ELR (cell line): ENCODE measurements at regions not wholly inside any gene's neighbourhood (a gene's known extent, or its start where the extent isn't known, plus 50 kb on each side); places are given as distances from the start of the nearest gene placed in this dataset.
"Not testable (repeated sequence)": the region's sequence is repeated elsewhere in the genome, so short reads cannot be mapped to it uniquely, and the experiment has no call there.

Source experiments
- DNase-seq: peaks from one replicate; pipeline ENCODE4 v3.0.0-alpha.2; 2015; ENCODE audit warnings: low read depth

DNA sequence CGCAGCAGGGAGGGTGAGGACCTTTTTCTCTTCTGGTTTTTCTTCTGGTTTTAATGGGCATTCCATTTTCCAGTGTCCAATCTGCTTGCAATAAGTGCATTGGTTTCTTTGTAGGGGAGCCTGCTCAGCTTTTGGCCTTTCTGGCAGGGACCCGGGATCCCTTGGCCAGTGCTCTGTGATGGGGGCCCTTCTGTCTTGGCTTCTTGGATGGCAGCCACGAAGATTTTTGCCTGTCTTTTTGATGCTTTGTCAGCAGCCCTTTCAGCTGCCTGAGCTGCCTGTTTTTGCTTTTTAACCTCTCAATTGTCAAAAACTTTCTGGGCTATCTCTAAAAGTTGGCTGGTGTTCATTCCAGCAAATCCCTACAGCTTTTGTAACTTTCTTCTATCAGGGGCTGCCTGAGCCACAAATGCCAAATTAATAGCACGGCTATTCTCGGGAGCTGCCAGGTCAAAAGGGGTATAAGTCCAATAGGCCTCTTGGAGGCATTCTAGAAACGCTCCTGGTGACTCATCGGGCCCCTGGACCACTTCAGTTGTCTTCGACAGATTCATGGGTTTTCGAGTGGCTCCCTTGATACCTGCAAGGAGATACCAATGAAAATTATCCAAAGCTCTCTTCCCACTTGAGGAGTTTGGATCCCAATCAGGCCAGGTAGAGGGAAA lies 179.9 kb upstream of the MBL2 start:
- no peak for DNase-seq

DNA sequence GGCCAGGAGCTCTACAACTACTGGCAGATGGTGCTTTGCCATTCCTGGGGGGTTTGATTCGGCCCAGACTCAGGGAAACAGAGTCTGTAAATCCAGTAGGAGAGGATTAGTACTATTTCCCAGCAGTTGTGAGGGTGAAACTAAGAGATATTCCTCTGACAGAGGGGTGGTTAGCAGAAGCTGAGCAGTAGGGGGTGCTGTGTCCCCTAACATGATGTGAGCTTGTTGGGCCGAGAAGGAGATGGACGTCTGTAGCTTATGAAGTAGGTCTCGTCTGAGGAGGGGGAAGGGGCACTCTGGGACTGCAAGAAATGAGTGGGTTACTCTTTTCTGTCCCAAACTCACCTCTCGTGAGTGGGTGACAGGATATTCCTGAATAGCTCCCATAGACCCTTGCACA lies 179.2 kb upstream of the MBL2 start:
- DNase-seq: peak; percentile 35

DNA sequence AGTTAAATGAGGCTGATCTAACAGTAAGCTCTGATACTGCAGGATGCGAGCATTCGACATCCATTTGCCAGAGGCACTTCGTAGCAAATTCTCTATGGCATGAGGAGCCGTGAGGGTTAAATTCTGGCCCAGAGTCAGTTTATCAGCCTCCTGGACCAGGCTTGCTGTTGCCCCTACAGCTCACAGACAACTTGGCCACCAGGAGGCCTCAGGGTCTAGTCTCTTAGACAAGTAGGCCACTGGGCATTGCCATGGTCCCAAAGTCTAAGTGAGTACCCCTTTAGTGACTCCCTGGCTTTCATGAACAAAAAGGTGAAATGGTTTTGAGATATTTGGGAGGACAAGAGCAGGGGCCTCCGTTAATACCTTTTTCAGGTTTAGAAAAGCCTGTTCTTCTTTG lies 178.0 kb upstream of the MBL2 start:
- no peak for DNase-seq

DNA sequence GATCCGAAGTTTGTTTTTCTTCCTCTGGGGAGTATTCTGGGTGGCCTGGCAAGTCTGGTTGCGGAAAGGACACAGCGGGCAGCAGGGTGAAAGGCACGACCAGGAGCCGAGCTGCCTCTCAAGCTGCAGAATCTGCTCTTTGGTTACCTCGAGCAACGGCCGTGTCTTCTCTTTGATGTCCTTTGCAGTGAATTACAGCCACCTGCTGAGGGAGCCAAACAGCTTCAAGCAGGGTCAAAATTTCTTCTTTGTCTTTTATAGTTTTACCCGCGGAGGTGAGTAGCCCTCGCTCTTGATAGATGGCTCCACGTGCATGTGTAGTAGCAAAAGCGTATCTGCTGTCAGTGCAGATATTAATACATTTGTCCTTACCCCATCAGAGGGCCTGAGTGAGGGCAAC lies 177.3 kb upstream of the MBL2 start:
- DNase-seq: peak; percentile 2

DNA sequence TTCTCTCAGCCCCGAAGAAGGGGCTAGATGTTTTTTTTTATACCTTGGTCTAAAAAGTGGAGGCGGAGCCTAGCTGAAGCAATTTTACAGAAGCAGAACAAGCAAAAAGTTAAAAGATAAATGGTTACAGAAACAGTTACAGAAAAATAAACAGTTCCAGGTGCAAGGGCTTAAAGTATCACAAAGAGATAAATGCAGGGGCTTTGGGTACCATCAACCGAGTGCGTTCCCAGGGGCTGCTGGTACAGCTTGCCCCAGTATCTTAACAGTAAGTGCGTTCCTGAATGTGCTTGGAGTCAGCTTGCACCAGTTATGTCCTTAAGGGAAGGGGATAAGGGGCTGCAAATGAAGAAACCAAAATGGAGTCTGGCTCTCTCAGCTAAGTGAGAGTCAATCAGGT lies 173.9 kb upstream of the MBL2 start:
- no peak for DNase-seq

DNA sequence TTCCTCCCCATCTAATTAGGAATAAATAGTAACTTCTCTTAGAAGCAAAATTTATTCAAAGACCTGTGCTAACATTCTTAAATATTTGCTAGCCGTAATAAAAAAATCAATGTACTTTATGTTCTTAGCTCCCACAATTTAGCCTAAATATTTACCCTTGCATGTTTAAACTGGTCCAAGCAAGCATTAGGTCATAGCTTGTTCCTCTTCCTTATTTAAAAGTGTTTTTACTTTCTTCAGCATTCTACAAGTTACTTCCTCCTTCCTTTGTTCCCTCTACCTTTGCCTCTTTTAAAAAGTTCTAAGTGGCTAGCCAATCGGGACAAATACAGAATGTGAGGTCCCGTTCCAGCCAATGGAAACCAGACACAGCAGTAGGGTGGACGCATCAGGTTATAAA lies 172.9 kb upstream of the MBL2 start:
- not testable (repeated sequence) for DNase-seq

DNA sequence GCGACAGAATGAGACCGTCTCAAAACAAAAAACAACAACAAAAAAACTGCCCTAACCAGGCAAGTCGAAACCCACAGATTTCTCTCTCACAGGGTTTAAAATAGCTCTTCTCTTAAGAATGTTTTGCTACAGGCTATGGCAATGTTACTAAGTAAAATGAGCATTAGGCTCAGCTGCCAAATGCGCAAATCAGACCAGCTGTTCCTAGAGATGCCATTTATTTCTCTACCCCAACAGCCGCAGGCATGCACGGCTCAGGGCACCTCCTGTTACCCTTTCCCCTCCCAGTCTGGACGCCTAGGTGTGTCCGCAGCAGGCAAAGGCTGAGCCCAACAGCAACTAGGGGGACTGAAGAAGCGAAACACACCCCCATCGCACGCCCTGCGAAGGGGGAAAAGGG lies 168.3 kb upstream of the MBL2 start:
- no peak for DNase-seq

DNA sequence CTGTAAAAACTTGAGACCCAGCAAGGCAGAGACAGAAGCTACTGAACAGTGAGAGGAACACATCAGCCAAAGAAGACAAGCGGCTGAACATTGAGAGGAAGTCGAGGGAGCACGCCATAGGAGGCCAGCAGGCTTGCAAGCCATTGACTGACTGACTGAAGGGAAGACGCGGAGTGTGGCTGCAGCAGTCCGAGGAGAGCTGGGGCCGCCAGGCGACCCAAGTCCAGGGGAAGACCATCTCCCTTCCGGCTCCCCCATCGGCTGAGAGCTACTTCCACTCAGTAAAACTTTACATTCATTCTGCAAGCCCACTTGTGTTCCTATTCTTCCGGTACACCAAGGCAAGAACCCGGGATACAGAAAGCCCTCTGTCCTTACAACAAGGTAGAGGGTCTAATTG lies 167.3 kb upstream of the MBL2 start:
- no peak for DNase-seq

DNA sequence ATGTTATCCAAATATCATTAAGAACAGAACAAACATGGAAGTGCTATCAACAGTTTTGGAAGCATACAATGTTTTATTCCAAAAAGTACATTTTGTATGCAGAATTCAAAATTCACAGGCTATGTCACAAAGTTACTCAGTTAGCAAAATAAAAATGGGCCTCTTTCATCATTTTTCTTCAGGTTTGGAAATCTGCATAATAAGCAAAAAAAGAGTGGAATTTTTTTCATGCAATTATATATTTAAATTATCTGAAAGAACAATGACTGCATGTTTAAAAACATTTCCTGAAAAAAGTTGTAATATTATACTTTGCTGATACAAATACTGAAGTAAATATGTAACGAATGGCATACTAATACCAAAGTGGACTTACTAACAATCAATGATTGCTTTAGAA lies 161.2 kb upstream of the MBL2 start:
- no peak for DNase-seq

DNA sequence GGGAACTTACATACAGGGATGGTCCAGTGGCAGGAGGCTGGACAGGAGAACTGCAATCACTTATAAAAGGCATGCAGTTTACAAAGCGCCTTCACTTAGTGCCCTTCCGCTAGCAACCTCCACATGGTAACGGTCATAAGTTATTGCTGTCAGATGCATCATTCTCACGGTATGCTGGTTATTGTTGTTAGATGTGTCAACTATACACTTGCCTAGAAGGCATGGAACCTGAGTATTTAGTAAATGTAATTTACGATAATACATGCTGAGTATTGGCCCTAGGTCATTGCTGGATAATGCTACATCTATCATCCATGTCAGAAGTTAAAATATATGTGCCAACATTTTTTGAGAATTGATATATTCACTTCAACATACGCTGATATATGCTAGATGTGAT lies 155.1 kb upstream of the MBL2 start:
- DNase-seq: no peak

DNA sequence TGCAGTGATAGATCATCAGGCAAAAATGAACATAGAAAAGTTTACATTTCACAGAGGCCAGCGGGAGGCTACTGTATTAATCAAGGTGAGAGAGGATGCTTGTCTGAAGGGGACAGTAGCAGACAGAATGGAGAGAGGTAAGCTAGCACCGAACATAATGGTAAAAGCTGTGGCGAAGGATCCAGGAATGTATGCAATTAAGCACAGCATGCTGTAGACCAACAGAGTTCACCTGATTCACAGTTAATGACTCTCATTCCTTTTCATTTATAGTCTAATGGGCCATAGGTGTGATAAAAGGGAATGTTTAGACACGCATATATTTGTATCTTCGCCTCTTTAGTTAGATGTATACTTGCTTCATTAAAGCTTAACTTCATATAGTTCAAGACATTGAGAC lies 150.9 kb upstream of the MBL2 start:
- DNase-seq: no peak

DNA sequence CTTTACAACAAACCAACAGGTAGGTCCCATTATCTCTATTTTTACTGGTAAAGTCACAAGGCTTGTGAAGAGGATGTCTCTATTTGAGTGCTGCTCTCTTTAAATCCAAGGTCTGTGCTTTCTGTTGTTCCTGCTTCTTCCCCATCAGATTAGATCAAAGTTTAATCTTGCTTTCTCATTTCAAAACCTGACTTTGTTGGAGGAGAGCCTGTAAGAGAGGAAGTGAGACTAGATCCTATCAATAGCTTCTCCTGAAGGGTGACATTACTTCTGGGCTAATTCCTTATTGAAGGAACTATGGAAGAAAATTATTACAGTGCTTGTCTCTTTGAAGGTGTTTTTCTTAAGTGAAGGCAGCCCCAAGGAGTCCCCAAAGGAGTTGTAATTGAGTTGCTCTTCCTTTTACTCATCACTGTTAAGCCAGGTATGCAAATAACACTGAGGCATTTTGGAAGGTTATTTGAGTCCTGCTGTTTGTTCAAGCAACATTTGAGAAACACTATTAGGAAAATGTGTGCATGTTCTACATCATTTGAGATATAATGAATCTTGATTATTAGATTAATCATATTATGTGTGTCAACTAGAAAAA lies 146.2 kb upstream of the MBL2 start:
- no peak for DNase-seq

DNA sequence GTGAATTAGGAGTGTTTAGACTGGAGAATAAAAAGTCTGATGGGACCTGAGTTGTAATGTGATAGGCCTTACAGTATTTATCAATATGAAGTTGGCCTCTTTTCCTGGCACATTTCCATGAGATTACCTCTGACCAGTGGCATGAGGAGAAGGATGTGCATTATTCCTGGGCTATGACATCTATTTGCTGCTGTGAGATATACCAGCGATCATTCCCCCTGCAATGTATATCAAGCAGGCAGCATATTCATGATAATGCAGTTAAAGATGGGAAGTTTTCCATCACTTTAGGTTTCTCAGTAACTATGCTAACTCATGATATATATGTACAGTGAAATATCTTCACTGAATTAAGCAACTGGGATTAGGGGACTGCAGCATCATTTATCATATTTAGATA lies 142.8 kb upstream of the MBL2 start:
- DNase-seq: no peak

DNA sequence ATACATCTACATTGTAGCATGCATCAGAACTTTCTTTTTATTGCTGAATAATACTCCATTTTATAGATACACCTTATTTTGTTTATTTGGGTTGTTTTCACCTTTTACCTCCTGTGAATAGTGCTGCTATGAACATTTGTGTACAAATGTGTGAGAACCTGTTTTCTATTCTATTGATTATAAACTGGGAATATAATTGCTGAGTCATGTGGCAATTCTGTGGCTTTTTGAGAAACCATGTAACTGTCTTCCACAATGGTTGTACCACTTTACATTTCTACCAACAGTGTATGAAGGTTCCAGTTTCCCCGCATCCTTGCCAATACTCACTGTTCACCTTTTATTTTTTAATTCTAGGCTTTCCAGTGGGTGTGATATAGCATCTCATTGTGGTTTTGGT lies 138.6 kb upstream of the MBL2 start:
- no peak for DNase-seq

DNA sequence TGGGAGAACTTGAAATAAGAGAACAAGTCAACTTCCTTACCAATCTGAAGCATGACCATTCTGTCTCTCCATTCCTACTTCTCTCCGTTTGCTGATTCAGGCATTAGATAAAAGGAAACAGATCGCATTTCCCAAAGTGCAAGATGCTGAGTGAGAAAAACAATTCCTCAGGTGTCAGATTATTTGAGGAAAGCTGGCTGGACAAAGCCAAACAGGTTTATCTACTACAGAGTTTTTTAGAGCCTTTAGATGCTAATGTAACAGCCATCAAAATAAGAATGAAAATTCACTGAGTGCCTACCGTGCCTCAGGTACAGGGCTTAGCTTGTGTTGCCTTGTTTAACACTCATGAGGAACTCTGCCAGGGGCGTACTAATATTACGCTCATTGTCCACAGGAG lies 135.9 kb upstream of the MBL2 start:
- no peak for DNase-seq

DNA sequence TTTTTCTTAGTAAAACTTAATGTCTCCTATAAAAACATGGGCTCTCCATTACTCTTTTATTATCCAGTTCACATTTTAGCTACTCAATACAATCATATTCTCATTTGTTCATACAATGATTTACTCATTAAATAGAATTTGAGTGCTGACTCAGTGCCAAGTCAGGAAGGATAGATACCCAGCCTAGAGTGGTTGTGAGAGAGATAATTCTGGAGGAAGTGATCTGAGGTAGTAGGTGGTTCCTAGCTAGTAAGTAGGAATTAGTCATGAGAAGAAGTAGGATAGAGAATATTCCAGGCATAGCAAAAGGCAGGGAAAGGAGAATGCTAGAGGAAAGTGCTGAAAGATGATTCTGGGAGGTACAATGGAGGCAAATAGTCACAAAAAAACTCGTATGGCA lies 133.5 kb upstream of the MBL2 start:
- peak; percentile 10 for DNase-seq

DNA sequence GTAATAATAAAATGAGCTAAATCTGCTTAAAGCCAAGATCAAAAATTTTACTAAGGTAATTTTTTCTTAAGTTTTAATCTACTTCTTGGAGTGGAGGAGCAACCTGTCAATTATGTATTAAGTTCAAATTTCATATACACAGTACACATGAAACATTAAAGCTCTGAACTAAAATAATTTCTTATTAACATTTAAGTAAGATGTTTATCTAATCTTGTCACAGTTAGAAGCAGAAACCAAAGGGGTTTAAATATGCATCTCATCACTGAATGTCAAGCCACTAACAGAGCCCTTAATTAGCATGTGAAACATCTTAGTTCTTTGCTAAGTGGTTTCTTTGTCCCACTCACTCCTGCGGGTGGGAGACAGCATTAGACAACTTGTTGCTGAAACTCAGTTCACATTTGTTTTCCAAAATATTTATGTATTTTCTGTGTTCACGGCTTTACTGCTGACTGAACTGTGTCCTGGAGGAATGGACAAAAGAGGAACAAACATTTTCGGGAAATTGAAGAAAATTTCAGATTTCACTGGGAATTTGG lies 130.9 kb upstream of the MBL2 start:
- DNase-seq: no peak

DNA sequence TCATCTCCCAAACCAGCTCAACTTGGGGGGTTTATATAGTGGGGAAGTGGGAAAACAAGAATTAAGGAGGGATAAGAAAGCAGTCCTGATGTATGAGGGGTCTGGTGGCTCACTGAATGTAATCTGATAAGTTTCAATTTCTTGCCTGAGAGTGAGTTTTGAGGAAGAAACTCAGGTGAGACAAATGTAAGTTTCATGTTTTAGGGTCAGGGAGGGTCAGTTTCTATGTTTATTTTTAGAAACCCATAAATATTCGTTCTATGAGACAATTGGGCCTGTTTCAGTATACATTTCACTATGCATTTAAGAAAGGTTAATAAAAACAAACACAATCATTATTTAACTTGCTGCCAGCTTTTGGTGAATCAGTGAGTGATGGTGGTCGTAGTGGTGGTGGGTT lies 128.0 kb upstream of the MBL2 start:
- no peak for DNase-seq

DNA sequence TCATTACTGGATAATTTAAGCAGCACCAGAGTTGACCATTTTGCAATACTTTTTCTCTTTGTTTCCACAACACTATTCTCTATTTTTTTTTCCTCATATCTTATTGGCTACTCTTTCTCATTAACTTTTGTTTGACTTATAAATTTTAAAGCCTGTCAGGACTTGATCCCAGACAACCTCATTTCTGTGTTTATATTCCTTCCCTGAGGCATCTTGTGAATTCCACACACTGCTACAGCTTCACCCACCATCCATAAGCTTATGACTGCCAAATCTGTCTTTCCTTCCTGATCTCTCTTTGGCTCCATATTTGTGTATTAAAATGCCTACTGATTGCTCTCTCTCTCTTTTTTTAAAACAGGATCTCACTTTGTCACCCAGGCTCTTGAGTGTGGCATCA lies 124.6 kb upstream of the MBL2 start:
- DNase-seq: no peak

DNA sequence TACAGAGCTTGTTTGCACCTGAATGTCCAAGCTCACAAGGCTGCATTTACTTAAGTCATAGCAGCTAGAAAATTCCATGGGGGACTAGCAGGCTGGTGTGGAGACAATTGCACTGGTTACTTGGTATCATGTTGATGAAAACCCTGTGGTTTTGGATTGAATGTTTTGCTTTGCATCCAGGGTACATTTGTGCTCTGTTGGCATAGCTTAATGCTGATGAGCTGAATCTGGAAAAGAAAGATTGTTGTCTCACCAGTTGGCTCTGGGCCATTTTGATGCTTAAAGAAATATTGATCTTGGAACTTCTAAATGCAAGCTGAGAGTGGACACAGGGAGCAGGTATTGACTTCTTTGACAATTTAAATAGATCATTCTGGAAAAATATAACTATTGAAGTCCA lies 122.5 kb upstream of the MBL2 start:
- no peak for DNase-seq

DNA sequence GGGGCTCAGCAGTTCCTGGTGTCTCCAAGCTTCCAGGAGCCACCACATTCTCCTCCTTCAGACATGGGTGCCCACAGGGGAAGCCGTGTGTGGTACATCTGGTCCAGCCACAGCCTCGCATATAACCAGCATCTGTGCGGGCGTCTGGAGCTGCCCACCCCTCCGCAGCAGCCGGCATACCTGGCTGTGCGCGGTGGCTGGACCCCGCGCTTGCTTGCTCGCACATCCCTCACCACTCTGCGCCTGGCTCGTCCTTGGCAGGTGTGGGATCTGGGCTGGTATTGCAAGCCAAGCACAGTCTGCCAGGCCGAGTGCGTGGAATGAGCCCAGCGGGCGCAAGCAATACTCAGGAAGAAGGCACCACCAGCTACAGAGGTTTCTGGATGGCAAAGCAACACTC lies 117.7 kb upstream of the MBL2 start:
- DNase-seq: no peak

DNA sequence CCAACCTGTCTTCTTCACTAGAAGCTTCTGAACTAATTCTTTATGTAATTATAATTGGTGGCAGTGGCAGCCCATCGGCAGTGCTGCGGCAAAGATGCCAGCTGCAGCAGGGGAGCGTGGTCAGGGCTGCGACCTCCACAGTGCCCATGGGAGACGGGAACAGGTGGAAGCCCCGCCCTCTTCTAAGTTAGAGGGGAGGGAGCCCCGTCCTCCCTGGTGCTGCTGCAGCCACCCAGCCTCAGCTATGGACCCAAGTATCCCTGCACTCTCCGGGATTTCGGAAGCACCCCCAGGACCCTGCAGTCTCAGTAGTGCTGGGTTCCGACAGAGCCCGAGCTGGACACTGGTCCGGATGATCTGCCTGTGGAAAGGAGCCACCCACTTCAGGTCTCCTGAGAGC lies 117.0 kb upstream of the MBL2 start:
- no peak for DNase-seq

DNA sequence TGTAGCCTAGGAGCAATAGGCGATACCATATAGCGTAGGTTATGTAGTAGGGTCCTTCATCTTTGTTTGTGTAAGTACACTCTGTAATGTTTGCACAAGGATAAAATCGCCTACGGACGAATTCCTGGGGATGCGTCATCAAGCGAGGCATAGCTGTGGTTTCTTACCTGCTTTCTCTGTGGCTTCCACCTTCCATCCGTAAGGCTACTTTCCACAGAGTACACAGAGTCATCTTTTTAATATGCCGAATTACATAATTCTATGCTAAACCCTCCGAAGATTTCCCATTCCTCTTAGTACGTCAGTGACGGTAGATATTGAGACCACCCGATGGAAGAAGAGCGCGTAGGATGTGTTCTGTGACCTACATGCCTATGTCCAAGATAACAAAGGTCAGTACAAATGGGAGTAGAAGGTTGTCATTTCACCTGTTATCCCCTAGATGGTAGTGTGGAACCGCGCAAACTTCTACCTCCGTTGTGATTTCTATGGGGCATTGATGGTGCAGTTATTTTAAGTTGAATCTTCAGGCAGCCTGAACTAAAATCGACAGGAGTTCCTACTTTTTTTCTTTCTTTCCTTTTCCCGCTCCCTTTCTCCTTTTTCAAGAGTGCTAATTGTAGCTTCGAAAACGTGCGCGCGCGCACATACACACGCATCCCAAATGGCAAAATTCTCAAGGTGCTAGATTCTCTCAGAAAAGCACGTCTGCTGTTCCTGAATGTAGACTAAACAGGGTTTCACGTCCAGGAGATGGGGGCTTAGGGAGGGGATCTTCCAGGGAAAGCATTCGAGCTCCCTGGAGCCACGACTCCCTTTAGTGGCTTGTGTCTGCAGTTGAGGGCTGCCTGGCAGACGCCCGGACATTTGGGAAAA lies 111.7 kb upstream of the MBL2 start:
- peak; percentile 63 for DNase-seq
